ENCODE measurements at regions not wholly inside any gene's neighbourhood (a gene's known extent, or its start where the extent isn't known, plus 50 kb on each side); places are given as distances from the start of the nearest gene placed in this dataset.

DNA sequence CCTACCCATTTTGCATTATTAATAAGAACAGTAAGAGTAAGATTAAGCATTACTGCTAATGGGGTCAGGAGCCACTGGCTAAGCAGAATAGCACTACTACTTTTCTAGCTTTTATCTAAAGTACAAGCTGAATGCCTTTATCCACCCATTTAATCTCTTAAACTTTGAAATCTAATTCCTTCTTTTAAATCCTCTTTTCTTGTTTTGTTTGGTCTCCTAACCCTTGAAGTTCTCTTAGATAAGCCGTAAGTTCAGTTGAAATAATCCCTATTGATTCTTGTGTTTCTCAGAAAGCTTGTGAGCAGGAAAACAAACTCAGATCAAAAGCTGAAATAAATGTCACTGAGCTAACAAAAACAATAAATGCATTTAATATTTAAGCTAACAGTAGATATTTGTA, 380.2 kb downstream of the TBC1D32 start (continued):
- TF ChIP-seq, protein P1, sequence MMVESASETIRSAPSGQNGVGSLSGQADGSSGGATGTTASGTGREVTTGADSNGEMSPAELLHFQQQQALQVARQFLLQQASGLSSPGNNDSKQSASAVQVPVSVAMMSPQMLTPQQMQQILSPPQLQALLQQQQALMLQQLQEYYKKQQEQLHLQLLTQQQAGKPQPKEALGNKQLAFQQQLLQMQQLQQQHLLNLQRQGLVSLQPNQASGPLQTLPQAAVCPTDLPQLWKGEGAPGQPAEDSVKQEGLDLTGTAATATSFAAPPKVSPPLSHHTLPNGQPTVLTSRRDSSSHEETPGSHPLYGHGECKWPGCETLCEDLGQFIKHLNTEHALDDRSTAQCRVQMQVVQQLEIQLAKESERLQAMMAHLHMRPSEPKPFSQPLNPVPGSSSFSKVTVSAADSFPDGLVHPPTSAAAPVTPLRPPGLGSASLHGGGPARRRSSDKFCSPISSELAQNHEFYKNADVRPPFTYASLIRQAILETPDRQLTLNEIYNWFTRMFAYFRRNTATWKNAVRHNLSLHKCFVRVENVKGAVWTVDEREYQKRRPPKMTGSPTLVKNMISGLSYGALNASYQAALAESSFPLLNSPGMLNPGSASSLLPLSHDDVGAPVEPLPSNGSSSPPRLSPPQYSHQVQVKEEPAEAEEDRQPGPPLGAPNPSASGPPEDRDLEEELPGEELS (CRISPR knock-in tag; IDR thresholded peaks at IDR 0.05): no peak
- TF ChIP-seq SMYD3 (CRISPR knock-in tag; IDR thresholded peaks at IDR 0.05) (no peak), ZNF674 (CRISPR knock-in tag; IDR thresholded peaks at IDR 0.05; ENCODE audit: low read depth) (no peak), ZKSCAN5 (CRISPR knock-in tag; IDR thresholded peaks at IDR 0.05) (no peak)

DNA sequence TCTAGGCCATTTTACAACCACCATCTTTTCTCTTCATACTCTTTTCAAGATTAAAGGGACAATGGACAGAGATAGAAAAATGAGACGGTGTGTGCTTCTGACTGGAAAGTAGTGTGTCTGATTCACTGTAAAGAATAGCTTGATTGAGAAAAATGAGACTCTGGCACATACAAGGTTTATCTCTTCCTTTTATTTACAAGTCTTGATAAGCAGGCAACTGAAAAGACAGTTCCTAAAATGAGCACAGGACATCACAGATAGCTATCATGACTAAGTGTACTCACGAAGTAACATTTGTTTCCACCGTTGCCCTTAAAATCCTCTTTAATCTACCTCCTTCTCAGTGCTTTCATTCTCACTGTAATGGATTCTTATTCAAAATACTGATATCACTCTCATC, 383.0 kb downstream of the TBC1D32 start:
- H2AFZ ChIP-seq (ENCODE audit: low read length): no peak overlapping the region
- BruUV-seq (replicated peaks): no TSS peak
- FAIRE-seq (no peak), ATAC-seq (no peak), DNase-seq (ENCODE audit: low spot score) (no peak)
- no peak overlapping the region for H3K27ac ChIP-seq (ENCODE audit: extremely low read length, insufficient read depth, low read length)
- CTCF ChIA-PET (ENCODE audit: low intra/inter-chr PET ratio, low total read pairs): no interaction called here
- WGBS (ENCODE audit: low lambda C conversion rate): 10% methylated on average over 3 of the region's 3 CpGs
- no peak overlapping the region for H3K4me2 ChIP-seq (ENCODE audit: low read depth, low read length)
- no peaks in the 10 kb centered on the region for H3K79me2 ChIP-seq (ENCODE audit: insufficient read depth, low read length)
- H4K20me1 ChIP-seq (ENCODE audit: insufficient read depth, low read length): no peaks in the 10 kb centered on the region
- in situ Hi-C loops (cut with HindIII; ENCODE audit: extremely low pct_ligation_motif_present, low pct_unique_long_range_greater_than_20kb): no loop called here
- no peaks in the 10 kb centered on the region for H3K9me3 ChIP-seq (ENCODE audit: low read length)
- H3K36me3 ChIP-seq (replicated peaks in 1 of 2; ENCODE audit: control insufficient read depth in 1 of 2, insufficient read depth in 2 of 2, low read length in 2 of 2): no peaks in the 10 kb centered on the region
- no peak for TF ChIP-seq KDM2A (CRISPR knock-in tag; IDR thresholded peaks at IDR 0.05; ENCODE audit: borderline replicate concordance, low read depth)
- no peaks in the 10 kb centered on the region for H3K27me3 ChIP-seq (ENCODE audit: control insufficient read depth in 1 of 2, insufficient read depth in 2 of 2, low read length in 2 of 2)
- no peaks in the 10 kb centered on the region for H3K4me1 ChIP-seq (ENCODE audit: insufficient read depth, low read length)
- H3K4me3 ChIP-seq (replicated peaks in 1 of 3; ENCODE audit: insufficient read depth in 1 of 3, low read depth in 2 of 3, low read length in 3 of 3): no peak overlapping the region
- no peak overlapping the region for H3K9ac ChIP-seq (ENCODE audit: insufficient read depth, low read depth, low read length)
- POLR2A ChIA-PET: no interaction called here
- intact Hi-C loops (cut with micrococcal nuclease; ENCODE audit: unreplicated experiment): no loop called here

DNA sequence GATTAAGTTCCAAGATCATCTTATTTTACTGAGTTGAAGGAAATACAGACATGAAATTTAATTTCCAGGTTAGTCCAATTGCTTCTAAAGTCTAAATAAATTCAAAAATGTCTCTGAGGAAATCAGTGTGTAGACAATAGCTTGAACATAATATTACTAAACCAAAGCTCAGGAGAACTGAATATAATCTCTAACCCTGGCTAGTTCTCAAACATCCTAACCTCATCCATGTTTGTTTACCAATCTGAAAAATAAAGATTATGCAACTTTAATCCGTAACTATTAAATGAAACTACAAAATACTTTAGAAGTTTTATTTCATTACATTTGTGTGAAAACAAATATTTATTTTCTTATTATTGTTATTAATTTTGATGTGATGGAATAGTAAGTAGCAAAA, 387.2 kb downstream of the TBC1D32 start:
- Histone ChIP-seq H3K4me3 (replicated peaks in 1 of 3; ENCODE audit: insufficient read depth in 1 of 3, low read depth in 2 of 3, low read length in 3 of 3) (no peak overlapping the region), H3K9ac (ENCODE audit: insufficient read depth, low read depth, low read length) (no peak overlapping the region), H3K79me2 (ENCODE audit: insufficient read depth, low read length) (no peaks in the 10 kb centered on the region), H4K20me1 (ENCODE audit: insufficient read depth, low read length) (no peaks in the 10 kb centered on the region), H3K36me3 (replicated peaks in 1 of 2; ENCODE audit: control insufficient read depth in 1 of 2, insufficient read depth in 2 of 2, low read length in 2 of 2) (no peaks in the 10 kb centered on the region), H3K27me3 (ENCODE audit: control insufficient read depth in 1 of 2, insufficient read depth in 2 of 2, low read length in 2 of 2) (no peaks in the 10 kb centered on the region), H3K27ac (ENCODE audit: extremely low read length, insufficient read depth, low read length) (no peak overlapping the region), H3K4me2 (ENCODE audit: low read depth, low read length) (no peak overlapping the region), H2AFZ (ENCODE audit: low read length) (no peak overlapping the region), H3K4me1 (ENCODE audit: insufficient read depth, low read length) (no peaks in the 10 kb centered on the region), H3K9me3 (ENCODE audit: low read length) (no peaks in the 10 kb centered on the region)
- POLR2A ChIA-PET: no interaction called here
- ATAC-seq (no peak), DNase-seq (ENCODE audit: low spot score) (no peak), FAIRE-seq (no peak)
- in situ Hi-C loops (cut with HindIII; ENCODE audit: extremely low pct_ligation_motif_present, low pct_unique_long_range_greater_than_20kb): no loop called here
- 3% methylated on average over 1 of the region's 1 CpG for WGBS (ENCODE audit: low lambda C conversion rate)
- intact Hi-C loops (cut with micrococcal nuclease; ENCODE audit: unreplicated experiment): no loop called here
- CTCF ChIA-PET (ENCODE audit: low intra/inter-chr PET ratio, low total read pairs): no interaction called here
- no TSS peak for BruUV-seq (replicated peaks)
- TF ChIP-seq, protein P2, sequence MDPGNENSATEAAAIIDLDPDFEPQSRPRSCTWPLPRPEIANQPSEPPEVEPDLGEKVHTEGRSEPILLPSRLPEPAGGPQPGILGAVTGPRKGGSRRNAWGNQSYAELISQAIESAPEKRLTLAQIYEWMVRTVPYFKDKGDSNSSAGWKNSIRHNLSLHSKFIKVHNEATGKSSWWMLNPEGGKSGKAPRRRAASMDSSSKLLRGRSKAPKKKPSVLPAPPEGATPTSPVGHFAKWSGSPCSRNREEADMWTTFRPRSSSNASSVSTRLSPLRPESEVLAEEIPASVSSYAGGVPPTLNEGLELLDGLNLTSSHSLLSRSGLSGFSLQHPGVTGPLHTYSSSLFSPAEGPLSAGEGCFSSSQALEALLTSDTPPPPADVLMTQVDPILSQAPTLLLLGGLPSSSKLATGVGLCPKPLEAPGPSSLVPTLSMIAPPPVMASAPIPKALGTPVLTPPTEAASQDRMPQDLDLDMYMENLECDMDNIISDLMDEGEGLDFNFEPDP (CRISPR knock-in tag; conservative IDR thresholded peaks at IDR 0.05): no peak
- TF ChIP-seq ZNF737 (CRISPR knock-in tag; IDR thresholded peaks at IDR 0.05; ENCODE audit: borderline replicate concordance): no peak
- TF ChIP-seq, protein P3, sequence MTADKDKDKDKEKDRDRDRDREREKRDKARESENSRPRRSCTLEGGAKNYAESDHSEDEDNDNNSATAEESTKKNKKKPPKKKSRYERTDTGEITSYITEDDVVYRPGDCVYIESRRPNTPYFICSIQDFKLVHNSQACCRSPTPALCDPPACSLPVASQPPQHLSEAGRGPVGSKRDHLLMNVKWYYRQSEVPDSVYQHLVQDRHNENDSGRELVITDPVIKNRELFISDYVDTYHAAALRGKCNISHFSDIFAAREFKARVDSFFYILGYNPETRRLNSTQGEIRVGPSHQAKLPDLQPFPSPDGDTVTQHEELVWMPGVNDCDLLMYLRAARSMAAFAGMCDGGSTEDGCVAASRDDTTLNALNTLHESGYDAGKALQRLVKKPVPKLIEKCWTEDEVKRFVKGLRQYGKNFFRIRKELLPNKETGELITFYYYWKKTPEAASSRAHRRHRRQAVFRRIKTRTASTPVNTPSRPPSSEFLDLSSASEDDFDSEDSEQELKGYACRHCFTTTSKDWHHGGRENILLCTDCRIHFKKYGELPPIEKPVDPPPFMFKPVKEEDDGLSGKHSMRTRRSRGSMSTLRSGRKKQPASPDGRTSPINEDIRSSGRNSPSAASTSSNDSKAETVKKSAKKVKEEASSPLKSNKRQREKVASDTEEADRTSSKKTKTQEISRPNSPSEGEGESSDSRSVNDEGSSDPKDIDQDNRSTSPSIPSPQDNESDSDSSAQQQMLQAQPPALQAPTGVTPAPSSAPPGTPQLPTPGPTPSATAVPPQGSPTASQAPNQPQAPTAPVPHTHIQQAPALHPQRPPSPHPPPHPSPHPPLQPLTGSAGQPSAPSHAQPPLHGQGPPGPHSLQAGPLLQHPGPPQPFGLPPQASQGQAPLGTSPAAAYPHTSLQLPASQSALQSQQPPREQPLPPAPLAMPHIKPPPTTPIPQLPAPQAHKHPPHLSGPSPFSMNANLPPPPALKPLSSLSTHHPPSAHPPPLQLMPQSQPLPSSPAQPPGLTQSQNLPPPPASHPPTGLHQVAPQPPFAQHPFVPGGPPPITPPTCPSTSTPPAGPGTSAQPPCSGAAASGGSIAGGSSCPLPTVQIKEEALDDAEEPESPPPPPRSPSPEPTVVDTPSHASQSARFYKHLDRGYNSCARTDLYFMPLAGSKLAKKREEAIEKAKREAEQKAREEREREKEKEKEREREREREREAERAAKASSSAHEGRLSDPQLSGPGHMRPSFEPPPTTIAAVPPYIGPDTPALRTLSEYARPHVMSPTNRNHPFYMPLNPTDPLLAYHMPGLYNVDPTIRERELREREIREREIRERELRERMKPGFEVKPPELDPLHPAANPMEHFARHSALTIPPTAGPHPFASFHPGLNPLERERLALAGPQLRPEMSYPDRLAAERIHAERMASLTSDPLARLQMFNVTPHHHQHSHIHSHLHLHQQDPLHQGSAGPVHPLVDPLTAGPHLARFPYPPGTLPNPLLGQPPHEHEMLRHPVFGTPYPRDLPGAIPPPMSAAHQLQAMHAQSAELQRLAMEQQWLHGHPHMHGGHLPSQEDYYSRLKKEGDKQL (CRISPR knock-in tag; IDR thresholded peaks at IDR 0.05; ENCODE audit: low read depth): no peak
